GM21619 (cell line): ENCODE measurements at regions not wholly inside any gene's neighbourhood (a gene's known extent, or its start where the extent isn't known, plus 50 kb on each side); places are given as distances from the start of the nearest gene placed in this dataset.
A peak's percentile ranks its signal among the peaks of the same experiment; 100 is the strongest.

Experiments
- ATAC-seq: cut with Tn5 transposase; IDR thresholded peaks from one replicate; pipeline ENCODE4 v1.9.1; 2021; ENCODE audit not compliant: unreplicated experiment

- ATAC-seq = no peak
These were observed 517.5 kb downstream of the RNF144B start for GRCh38 chr6:18904681-18905080.

DNA sequence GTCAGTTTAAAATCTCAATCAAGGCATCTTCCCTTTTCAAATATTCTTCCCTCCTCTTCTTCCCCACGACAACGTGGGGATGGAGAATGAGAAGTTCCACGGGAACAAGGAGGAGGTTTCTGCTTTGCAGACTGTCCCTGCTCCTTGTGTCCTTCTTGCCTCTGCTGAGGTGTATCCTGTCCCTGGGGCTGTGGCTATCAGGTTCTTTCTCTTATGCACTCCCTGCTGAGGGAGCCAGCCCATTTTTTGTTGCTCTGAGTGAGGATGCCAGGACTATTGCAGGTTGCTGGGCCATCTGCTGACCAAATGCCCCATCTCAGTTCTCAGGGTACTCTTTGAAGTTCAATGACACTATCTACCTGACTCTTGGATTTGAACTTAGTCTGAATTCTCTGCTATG, 533.6 kb downstream of the RNF144B start:
- no peak for ATAC-seq

GRCh38 chr6:18931086-18931485, 543.9 kb downstream of the RNF144B start:
- ATAC-seq = no peak

GRCh38 chr6:18958146-18958545, 571.0 kb downstream of the RNF144B start:
- no peak for ATAC-seq

GRCh38 chr6:18961566-18961965, 574.4 kb downstream of the RNF144B start:
- ATAC-seq = no peak

DNA sequence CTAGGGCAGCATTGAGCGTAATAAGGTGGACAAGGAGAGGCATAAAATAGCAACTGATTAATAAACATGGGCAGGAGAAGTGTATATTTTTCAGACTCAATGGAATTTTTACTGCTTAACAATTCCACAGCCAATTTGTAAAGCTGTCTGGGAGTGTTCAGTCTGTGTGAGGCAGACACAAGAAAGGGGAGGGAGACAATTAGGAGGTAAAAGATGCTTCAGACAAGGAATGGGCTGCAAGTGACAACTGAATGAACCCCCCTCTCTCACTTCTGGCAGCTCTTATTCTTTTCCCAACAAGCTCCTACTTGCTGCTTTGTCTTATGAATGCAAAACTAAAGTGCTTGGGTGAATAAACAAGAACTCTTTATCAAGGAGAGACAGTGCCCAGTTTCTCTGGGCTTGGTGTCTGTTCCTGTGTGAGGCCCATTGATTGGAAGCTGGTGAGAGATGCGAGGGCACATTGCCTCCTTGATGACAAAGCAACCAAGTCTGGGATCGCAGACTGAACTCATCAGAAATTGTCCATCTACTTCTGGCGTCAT, 575.3 kb downstream of the RNF144B start:
- no peak for ATAC-seq

GRCh38 chr6:18963439-18963838, 576.3 kb downstream of the RNF144B start:
- ATAC-seq = no peak

GRCh38 chr6:18973251-18973650, 586.1 kb downstream of the RNF144B start:
- no peak for ATAC-seq

- no peak for ATAC-seq
These were observed 588.9 kb downstream of the RNF144B start for GRCh38 chr6:18976091-18976490.

- no peak for ATAC-seq
These were observed 589.8 kb downstream of the RNF144B start for GRCh38 chr6:18976966-18977365.

DNA sequence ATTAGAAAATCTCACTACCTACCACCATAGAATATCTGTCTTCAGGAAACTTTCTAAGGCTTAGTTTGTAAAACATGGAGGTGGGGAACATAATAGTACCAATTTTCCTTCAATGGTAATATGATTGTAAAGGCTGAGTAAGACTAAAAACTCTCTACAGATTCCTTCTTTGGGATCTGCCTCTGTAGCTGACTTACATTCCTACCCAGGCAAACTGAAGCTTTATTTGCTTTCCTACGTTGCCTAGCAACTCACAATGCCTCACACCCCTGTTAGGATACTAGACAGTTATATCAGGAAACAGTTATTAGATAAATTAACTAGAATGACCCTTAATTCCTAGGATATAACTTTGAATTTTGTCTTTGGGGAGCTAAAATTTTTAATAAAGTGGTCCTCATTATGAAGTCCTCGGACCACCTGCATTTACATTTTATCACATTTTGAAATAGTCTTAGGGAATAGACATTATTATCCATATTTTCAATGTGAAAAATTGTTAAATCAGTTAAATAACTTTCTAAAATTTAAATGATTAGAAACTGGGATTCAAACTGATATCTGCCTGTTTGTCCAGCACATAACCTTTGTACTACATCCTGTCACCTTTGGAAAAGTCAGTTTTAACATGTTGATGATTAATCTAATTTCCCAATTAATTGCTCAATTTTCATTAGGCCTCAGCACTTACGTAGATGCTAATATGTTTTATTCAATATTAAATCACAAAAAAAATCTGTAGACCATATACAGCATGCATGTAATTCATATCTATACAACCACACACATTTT, 591.4 kb downstream of the RNF144B start:
- ATAC-seq = no peak

GRCh38 chr6:18985061-18985460, 597.9 kb downstream of the RNF144B start:
- no peak for ATAC-seq

- ATAC-seq = no peak
These were observed 598.8 kb downstream of the RNF144B start for GRCh38 chr6:18985996-18986395.

DNA sequence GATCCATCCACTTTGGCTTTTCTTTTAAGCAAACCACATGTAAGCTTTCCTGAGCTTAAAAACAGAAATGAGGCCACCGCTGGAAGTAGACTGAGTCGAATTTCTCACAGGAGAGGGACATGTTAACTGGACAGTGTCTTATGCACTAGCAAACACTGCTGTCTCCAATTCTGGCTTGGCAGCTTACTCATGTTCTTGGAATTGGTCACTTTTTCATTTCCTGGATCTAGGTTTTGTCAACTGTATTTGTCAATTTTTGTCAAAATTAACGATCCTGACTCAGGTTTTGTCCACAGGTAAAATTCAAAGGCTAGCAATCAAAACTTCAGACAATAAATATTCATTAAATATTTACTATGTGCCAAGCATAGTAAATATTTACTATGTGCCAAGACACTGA, 601.5 kb downstream of the RNF144B start:
- no peak for ATAC-seq

- peak; percentile 76 for ATAC-seq
These were observed 603.2 kb downstream of the RNF144B start for GRCh38 chr6:18990059-18990978.

- peak; percentile 92 for ATAC-seq
These were observed 610.3 kb downstream of the RNF144B start for GRCh38 chr6:18997375-18997826.

DNA sequence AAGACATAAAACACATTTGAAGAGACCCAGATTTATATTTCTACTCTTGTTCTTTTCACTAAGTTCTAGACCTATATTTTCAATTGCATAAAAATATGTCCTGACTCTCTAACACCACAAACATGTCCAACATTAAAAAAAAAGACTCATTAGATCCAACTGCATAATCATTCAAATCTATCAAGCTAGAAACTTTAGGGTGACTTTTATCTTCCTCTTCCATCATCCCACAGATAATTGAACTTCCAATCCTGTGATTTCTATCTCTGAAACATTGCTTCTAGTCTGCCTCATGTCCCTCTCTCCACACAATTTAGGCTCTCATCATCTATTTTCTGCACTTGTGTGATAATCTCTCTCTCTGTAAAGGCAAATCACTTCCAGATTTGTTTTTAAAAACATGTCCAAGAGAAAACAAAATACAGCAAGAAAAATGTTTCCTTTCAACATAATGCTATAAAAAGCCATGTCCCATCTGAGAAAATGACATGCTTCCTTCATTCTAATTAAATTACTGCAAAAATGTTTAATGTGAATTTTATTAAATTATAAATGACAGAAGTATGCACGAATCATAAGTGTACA, 615.9 kb downstream of the RNF144B start:
- ATAC-seq = no peak

- ATAC-seq = no peak
These were observed 617.0 kb downstream of the RNF144B start for GRCh38 chr6:19004176-19004575.

DNA sequence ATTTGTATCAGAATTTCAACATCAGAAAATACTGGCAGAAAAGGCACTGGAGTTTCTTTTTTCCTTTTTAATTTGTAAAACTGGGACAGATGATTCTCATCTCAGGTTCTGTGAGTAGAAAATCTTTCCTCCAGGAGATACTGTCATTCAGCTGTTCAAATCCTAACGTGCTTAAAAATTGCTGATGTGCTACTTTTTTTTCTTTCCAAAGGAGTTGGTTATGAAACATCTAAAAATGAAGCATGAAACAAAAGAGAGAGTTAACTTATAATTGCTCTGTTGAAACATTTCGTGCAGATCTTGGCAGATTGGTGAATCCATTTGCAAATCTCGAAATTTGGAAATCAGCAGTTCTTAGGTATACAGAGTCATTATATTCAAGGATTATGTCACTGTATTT, 622.6 kb downstream of the RNF144B start:
- no peak for ATAC-seq

GRCh38 chr6:19013026-19013705, 626.0 kb downstream of the RNF144B start:
- ATAC-seq = no peak

- ATAC-seq = no peak
These were observed 637.6 kb downstream of the RNF144B start for GRCh38 chr6:19024737-19025136.
